GM21360 (cell line): ENCODE measurements at regions not wholly inside any gene's neighbourhood (a gene's known extent, or its start where the extent isn't known, plus 50 kb on each side); places are given as distances from the start of the nearest gene placed in this dataset.
"Not testable (repeated sequence)": the region's sequence is repeated elsewhere in the genome, so short reads cannot be mapped to it uniquely, and the experiment has no call there.

Experiments used
- ATAC-seq: cut with Tn5 transposase; IDR thresholded peaks from one replicate; pipeline ENCODE4 v1.9.1; 2021; ENCODE audit warnings: mild to moderate bottlenecking, moderate library complexity; ENCODE audit not compliant: unreplicated experiment

GRCh38 chr17:70426752-70427151 lies 257.4 kb downstream of the KCNJ2 start:
- ATAC-seq = no peak

GRCh38 chr17:70434536-70435490 lies 265.5 kb downstream of the KCNJ2 start:
- no peak for ATAC-seq

- ATAC-seq = no peak
Measured at GRCh38 chr17:70437656-70438055, 268.3 kb downstream of the KCNJ2 start.

- ATAC-seq = no peak
Measured at GRCh38 chr17:70446446-70446845, 277.1 kb downstream of the KCNJ2 start.

- no peak for ATAC-seq
Measured at GRCh38 chr17:70447588-70447987, 278.3 kb downstream of the KCNJ2 start.

- ATAC-seq = not testable (repeated sequence)
Measured at GRCh38 chr17:70453075-70453474, 283.7 kb downstream of the KCNJ2 start.

GRCh38 chr17:70454377-70454776 lies 285.0 kb downstream of the KCNJ2 start:
- ATAC-seq = no peak

GRCh38 chr17:70454908-70455307 lies 285.6 kb downstream of the KCNJ2 start:
- ATAC-seq = no peak

- ATAC-seq = no peak
Measured at GRCh38 chr17:70464995-70465394, 295.7 kb downstream of the KCNJ2 start.

GRCh38 chr17:70468661-70469060 lies 299.3 kb downstream of the KCNJ2 start:
- ATAC-seq = no peak

- no peak for ATAC-seq
Measured at GRCh38 chr17:70473049-70473448, 303.7 kb downstream of the KCNJ2 start.

- no peak for ATAC-seq
Measured at GRCh38 chr17:70476368-70476767, 307.0 kb downstream of the KCNJ2 start.

GRCh38 chr17:70478902-70479301 lies 309.6 kb downstream of the KCNJ2 start:
- no peak for ATAC-seq

GRCh38 chr17:70479779-70480178 lies 310.4 kb downstream of the KCNJ2 start:
- ATAC-seq = no peak

GRCh38 chr17:70483624-70484023 lies 314.3 kb downstream of the KCNJ2 start:
- ATAC-seq = no peak

- ATAC-seq = no peak
Measured at GRCh38 chr17:70484050-70484449, 314.7 kb downstream of the KCNJ2 start.

GRCh38 chr17:70484496-70484895 lies 315.2 kb downstream of the KCNJ2 start:
- no peak for ATAC-seq

GRCh38 chr17:70492368-70492767 lies 323.0 kb downstream of the KCNJ2 start:
- ATAC-seq = no peak

GRCh38 chr17:70493277-70493874 lies 324.0 kb downstream of the KCNJ2 start:
- ATAC-seq = no peak

GRCh38 chr17:70498631-70499030 lies 329.3 kb downstream of the KCNJ2 start:
- ATAC-seq = no peak

GRCh38 chr17:70499067-70499786 lies 329.9 kb downstream of the KCNJ2 start:
- no peak for ATAC-seq

- no peak for ATAC-seq
Measured at GRCh38 chr17:70503449-70503848, 334.1 kb downstream of the KCNJ2 start.
